ENCODE measurements at regions not wholly inside any gene's neighbourhood (a gene's known extent, or its start where the extent isn't known, plus 50 kb on each side); places are given as distances from the start of the nearest gene placed in this dataset.
"Not testable (repeated sequence)": the region's sequence is repeated elsewhere in the genome, so short reads cannot be mapped to it uniquely, and the experiment has no call there.

GRCh38 chr1:849873-850272 lies 73.8 kb upstream of the SAMD11 start:
- not testable (repeated sequence) for DNase-seq

GRCh38 chr1:850318-850717 lies 73.4 kb upstream of the SAMD11 start:
- DNase-seq, result not testable (repeated sequence)

- DNase-seq, result not testable (repeated sequence)
Measured at GRCh38 chr1:851398-851797, 72.3 kb upstream of the SAMD11 start.

- DNase-seq, result not testable (repeated sequence)
Measured at GRCh38 chr1:851841-852240, 71.9 kb upstream of the SAMD11 start.

GRCh38 chr1:855202-855981 lies 68.3 kb upstream of the SAMD11 start:
- DNase-seq, result not testable (repeated sequence)

- DNase-seq, result not testable (repeated sequence)
Measured at GRCh38 chr1:856541-857057, 67.1 kb upstream of the SAMD11 start.

- DNase-seq, result not testable (repeated sequence)
Measured at GRCh38 chr1:857926-858648, 65.6 kb upstream of the SAMD11 start.

GRCh38 chr1:858649-859041 lies 65.1 kb upstream of the SAMD11 start:
- DNase-seq, result not testable (repeated sequence)

- not testable (repeated sequence) for DNase-seq
Measured at GRCh38 chr1:860941-861340, 62.8 kb upstream of the SAMD11 start.

GRCh38 chr1:861714-862113 lies 62.0 kb upstream of the SAMD11 start:
- DNase-seq, result no peak

- not testable (repeated sequence) for DNase-seq
Measured at GRCh38 chr1:862601-863000, 61.1 kb upstream of the SAMD11 start.

GRCh38 chr1:865633-866032 lies 58.1 kb upstream of the SAMD11 start:
- not testable (repeated sequence) for DNase-seq

- no peak for DNase-seq
Measured at GRCh38 chr1:866095-866494, 57.6 kb upstream of the SAMD11 start.

GRCh38 chr1:866631-867299 lies 57.0 kb upstream of the SAMD11 start:
- not testable (repeated sequence) for DNase-seq

GRCh38 chr1:867550-867949 lies 56.2 kb upstream of the SAMD11 start:
- not testable (repeated sequence) for DNase-seq

- no peak for DNase-seq
Measured at GRCh38 chr1:869499-870244, 54.1 kb upstream of the SAMD11 start.
